GM23248 (cell line): ENCODE measurements at regions not wholly inside any gene's neighbourhood (a gene's known extent, or its start where the extent isn't known, plus 50 kb on each side); places are given as distances from the start of the nearest gene placed in this dataset.

Experiments used
- DNase-seq: peaks from one replicate; pipeline ENCODE4 v3.0.0-alpha.2; 2015
- H2AFZ ChIP-seq: fragments of 200-600 bp; sonication (generic); 2 replicates; pipeline ENCODE4 v1.6.1; 2016; ENCODE audit warnings: antibody characterized with exemption
- H3F3A ChIP-seq: fragments of 200-600 bp; sonication (generic); 2 replicates; pipeline ENCODE4 v1.6.1; 2016; ENCODE audit warnings: mild to moderate bottlenecking, antibody characterized with exemption, mixed run types; ENCODE audit not compliant: insufficient read depth
- H3K27ac ChIP-seq: fragments of 200-600 bp; sonication (generic); 2 replicates; pipeline ENCODE4 v1.5.1; 2016; ENCODE audit warnings: mild to moderate bottlenecking
- H3K27me3 ChIP-seq: fragments of 200-600 bp; sonication (generic); replicated peaks from 2 replicates; pipeline ENCODE4 v1.6.1; 2016; ENCODE audit warnings: mild to moderate bottlenecking; ENCODE audit not compliant: insufficient read depth
- H3K36me3 ChIP-seq: fragments of 200-600 bp; sonication (generic); 2 replicates; pipeline ENCODE4 v1.6.1; 2016; ENCODE audit warnings: low read depth, mild to moderate bottlenecking
- H3K4me1 ChIP-seq: fragments of 200-600 bp; sonication (generic); 2 replicates; pipeline ENCODE4 v1.6.1; 2016; ENCODE audit warnings: mild to moderate bottlenecking; ENCODE audit not compliant: insufficient read depth
- H3K4me2 ChIP-seq: fragments of 200-600 bp; sonication (generic); one replicate; pipeline ENCODE4 v1.6.1; 2016; ENCODE audit warnings: mild to moderate bottlenecking; ENCODE audit not compliant: unreplicated experiment
- H3K4me3 ChIP-seq: fragments of 200-600 bp; sonication (generic); 2 replicates; pipeline ENCODE4 v1.5.1; 2016; ENCODE audit warnings: mild to moderate bottlenecking
- H3K79me2 ChIP-seq: fragments of 200-600 bp; sonication (generic); 2 replicates; pipeline ENCODE4 v1.6.1; 2016; ENCODE audit warnings: mild to moderate bottlenecking; ENCODE audit not compliant: insufficient read depth
- H3K9ac ChIP-seq: fragments of 200-600 bp; sonication (generic); 2 replicates; pipeline ENCODE4 v1.6.1; 2016; ENCODE audit warnings: mild to moderate bottlenecking
- H3K9me2 ChIP-seq: fragments of 200-600 bp; sonication (generic); 2 replicates; pipeline ENCODE4 v1.6.1; 2016; ENCODE audit warnings: mixed run types, mild to moderate bottlenecking, moderate library complexity; ENCODE audit not compliant: insufficient read depth
- H3K9me3 ChIP-seq: fragments of 200-600 bp; sonication (generic); one replicate; pipeline ENCODE4 v1.6.1; 2017; ENCODE audit warnings: low read depth
- H4K20me1 ChIP-seq: fragments of 200-600 bp; sonication (generic); 2 replicates; pipeline ENCODE4 v1.6.0; 2016; ENCODE audit not compliant: insufficient read depth
- EZH2 ChIP-seq: fragments of 200-600 bp; sonication (generic); IDR thresholded peaks from 2 replicates; pipeline ENCODE4 v1.6.1; 2018; ENCODE audit warnings: antibody characterized with exemption, mild to moderate bottlenecking; ENCODE audit not compliant: insufficient read depth, poor library complexity, severe bottlenecking
- EZH2phosphoT487 ChIP-seq: fragments of 200-600 bp; sonication (generic); IDR thresholded peaks from 2 replicates; pipeline ENCODE4 v1.6.1; 2018; ENCODE audit warnings: antibody characterized with exemption, moderate library complexity, mild to moderate bottlenecking, low read depth; ENCODE audit not compliant: insufficient read depth
- WGBS, 2 experiments: methylation state at CpG; one replicate each; pipeline ENCODE4 v1.1.6; 2015 to 2017; ENCODE audit warnings: low lambda C conversion rate in 2 of 2, low coverage in 1 of 2; ENCODE audit errors: missing lambda C conversion rate in 2 of 2; 5-methylcytosine and 5-hydroxymethylcytosine counted together
- in situ Hi-C: fragments of 300-500 bp; cut with MboI; formaldehyde crosslinking; loops from 2 replicates; pipeline ENCODE4 v1.15.0; 2020

DNA sequence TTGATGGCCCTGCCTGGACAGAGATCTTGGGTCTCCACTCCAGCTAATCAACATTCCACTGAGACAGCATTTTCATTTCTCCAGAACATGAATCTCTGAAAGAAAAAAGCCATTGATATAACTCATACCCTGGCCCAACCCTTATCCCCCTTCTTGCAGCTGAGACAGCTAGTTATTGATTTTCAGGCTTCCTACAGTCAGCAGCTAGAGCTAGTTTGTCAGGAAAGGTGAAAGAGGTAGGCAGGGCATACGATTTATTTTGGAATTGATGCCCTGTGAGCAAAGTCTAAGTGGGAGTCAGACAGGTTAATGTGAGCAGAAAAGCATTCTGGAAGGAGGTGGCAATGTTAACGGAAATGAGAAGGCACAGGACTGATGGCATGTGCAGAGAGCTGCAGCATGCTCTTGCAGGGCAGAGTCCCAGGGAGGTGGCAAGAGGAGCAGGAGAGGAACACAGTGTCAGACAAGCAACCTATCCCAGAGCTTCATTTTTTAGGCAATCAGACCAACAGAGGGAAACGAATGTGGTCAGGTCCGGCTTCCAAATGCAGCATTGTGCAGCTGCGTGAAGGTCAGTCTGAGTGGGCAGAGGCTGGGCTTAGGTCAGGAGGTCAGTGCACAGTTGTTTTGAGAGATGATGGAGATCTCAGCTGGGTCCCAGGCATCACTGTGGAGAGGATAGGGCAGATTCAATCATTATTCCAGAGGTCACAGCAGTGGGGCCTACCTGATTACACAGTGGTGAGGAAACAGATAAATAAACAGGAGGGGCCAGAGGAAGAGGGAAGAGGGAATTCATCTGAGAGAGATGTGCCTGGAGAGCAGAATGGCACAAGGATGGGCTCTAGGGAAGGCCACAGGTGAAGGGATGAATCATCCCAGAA, 134.8 kb downstream of the CMPK2 start:
- TF ChIP-seq EZH2 (no peak), EZH2phosphoT487 (no peak)
- Histone ChIP-seq H3K36me3 (no peaks in the 10 kb centered on the region), H3K9ac (no peak overlapping the region), H2AFZ (no peak overlapping the region), H3K4me1 (no peaks in the 10 kb centered on the region), H3K9me3 (no peaks in the 10 kb centered on the region), H3K79me2 (no peaks in the 10 kb centered on the region), H4K20me1 (no peaks in the 10 kb centered on the region), H3K4me2 (no peak overlapping the region), H3K27me3 (no peaks in the 10 kb centered on the region), H3K27ac (no peak overlapping the region), H3F3A (no peaks in the 10 kb centered on the region), H3K9me2 (no peaks in the 10 kb centered on the region), H3K4me3 (no peak overlapping the region)
- in situ Hi-C loops = no loop called here
- DNase-seq = no peak
- 25 to 26% methylated on average over 5 of the region's 5 CpGs for whole genome bisulfite sequencing, 2 experiments

- WGBS, 2 experiments = 45 to 51% methylated on average over 7 of the region's 7 CpGs
- Histone ChIP-seq H3K9me2 (no peaks in the 10 kb centered on the region; the same call in 1 of the 2 replicates), H3K4me3 (no peak overlapping the region), H3K4me1 (no peaks in the 10 kb centered on the region), H3K36me3 (no peaks in the 10 kb centered on the region), H3K79me2 (no peaks in the 10 kb centered on the region), H3K9ac (no peak overlapping the region), H3K9me3 (no peaks in the 10 kb centered on the region), H3K27me3 (no peaks in the 10 kb centered on the region), H4K20me1 (no peaks in the 10 kb centered on the region), H3K4me2 (no peak overlapping the region), H3F3A (no peaks in the 10 kb centered on the region), H3K27ac (no peak overlapping the region), H2AFZ (no peak overlapping the region)
- DNase-seq = no peak
- in situ Hi-C loops = no loop called here
- no peak for TF ChIP-seq EZH2
- TF ChIP-seq EZH2phosphoT487 = no peak
Measured at GRCh38 chr2:6739547-6739946, 126.2 kb downstream of the CMPK2 start.

DNA sequence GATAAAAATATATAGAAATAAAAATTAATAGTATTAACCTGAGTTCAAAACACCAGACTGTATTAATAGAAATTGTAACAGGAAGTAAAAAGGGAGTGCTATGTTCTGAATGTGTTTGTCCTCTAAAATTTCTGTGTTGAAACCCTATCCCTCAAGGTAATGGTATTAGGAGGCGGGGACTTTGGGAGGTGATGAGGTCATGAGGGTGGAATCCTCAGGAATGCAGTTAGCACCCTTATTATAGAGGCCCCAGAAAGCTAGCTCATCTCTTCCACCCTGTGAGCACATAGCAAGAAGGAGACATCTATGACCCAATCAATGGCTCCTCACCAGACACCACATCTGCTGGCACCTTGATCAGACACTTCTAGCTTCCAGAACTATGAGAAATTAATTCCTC, 124.5 kb downstream of the CMPK2 start:
- H3K36me3 ChIP-seq = no peaks in the 10 kb centered on the region
- in situ Hi-C loops = no loop called here
- H3K9ac ChIP-seq = no peak overlapping the region
- H3K4me1 ChIP-seq = no peaks in the 10 kb centered on the region
- H3K27ac ChIP-seq = no peak overlapping the region
- no peaks in the 10 kb centered on the region for H3F3A ChIP-seq
- H3K4me3 ChIP-seq = no peak overlapping the region
- H4K20me1 ChIP-seq = no peaks in the 10 kb centered on the region
- no peaks in the 10 kb centered on the region for H3K79me2 ChIP-seq
- H3K9me2 ChIP-seq = no peaks in the 10 kb centered on the region; the same call in 1 of the 2 replicates
- no peak overlapping the region for H2AFZ ChIP-seq
- no peak for DNase-seq
- no peaks in the 10 kb centered on the region for H3K27me3 ChIP-seq
- no peak overlapping the region for H3K4me2 ChIP-seq
- no peaks in the 10 kb centered on the region for H3K9me3 ChIP-seq
- WGBS, 2 experiments = 7 to 10% methylated on average over 1 of the region's 1 CpG
- TF ChIP-seq EZH2 (no peak), EZH2phosphoT487 (no peak)

DNA sequence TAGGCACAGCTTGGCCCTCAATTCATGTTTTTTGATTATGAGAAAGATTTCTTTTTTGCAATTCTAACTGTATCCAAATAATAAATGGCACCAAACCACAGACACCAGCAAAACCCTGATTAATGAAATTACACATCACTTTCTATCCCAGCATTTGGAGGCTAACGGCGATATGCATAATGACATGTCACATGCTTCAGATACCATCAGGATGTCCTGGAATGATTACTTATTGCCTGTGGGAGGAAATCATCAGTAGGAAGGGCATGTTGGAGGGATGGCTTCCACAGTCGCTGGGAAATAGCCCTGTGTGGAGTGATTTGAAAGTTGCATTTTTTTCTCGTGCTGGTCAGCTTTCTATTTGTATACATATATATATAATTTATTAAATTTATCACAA, 121.7 kb downstream of the CMPK2 start:
- no peak for DNase-seq
- 44 to 50% methylated on average over 4 of the region's 4 CpGs for WGBS, 2 experiments

More for the DNA sequence above, 121.7 kb downstream of the CMPK2 start:
- Histone ChIP-seq H3K9ac (no peak overlapping the region), H3K4me1 (no peaks in the 10 kb centered on the region), H2AFZ (no peak overlapping the region), H3K9me2 (no peaks in the 10 kb centered on the region; the same call in 1 of the 2 replicates), H3K9me3 (no peaks in the 10 kb centered on the region), H3K4me2 (no peak overlapping the region), H3K79me2 (no peaks in the 10 kb centered on the region), H3K27ac (no peak overlapping the region), H4K20me1 (no peaks in the 10 kb centered on the region), H3K36me3 (no peaks in the 10 kb centered on the region), H3F3A (no peaks in the 10 kb centered on the region), H3K27me3 (no peaks in the 10 kb centered on the region), H3K4me3 (no peak overlapping the region)
- in situ Hi-C loops = no loop called here
- TF ChIP-seq EZH2 (no peak), EZH2phosphoT487 (no peak)
